Hepatocyte (in vitro differentiated cells): ENCODE measurements at regions not wholly inside any gene's neighbourhood (a gene's known extent, or its start where the extent isn't known, plus 50 kb on each side); places are given as distances from the start of the nearest gene placed in this dataset.

Experiments used
- EZH2 ChIP-seq: fragments of 200-600 bp; sonication (generic); IDR thresholded peaks from 2 replicates; pipeline ENCODE4 v1.6.1; 2016; ENCODE audit warnings: antibody characterized with exemption, mild to moderate bottlenecking, borderline replicate concordance
- EZH2phosphoT487 ChIP-seq: fragments of 200-600 bp; sonication (generic); IDR thresholded peaks from one replicate; pipeline ENCODE4 v1.6.1; 2018; ENCODE audit warnings: antibody characterized with exemption, mild to moderate bottlenecking, low read depth, moderate library complexity; ENCODE audit not compliant: unreplicated experiment, severe bottlenecking
- TF ChIP-seq, protein P1 (sequence below): fragments of 200-600 bp; sonication (generic); IDR thresholded peaks from 2 replicates; pipeline ENCODE4 v1.5.1; 2016; ENCODE audit warnings: antibody characterized with exemption, mild to moderate bottlenecking; ENCODE audit not compliant: poor library complexity

DNA sequence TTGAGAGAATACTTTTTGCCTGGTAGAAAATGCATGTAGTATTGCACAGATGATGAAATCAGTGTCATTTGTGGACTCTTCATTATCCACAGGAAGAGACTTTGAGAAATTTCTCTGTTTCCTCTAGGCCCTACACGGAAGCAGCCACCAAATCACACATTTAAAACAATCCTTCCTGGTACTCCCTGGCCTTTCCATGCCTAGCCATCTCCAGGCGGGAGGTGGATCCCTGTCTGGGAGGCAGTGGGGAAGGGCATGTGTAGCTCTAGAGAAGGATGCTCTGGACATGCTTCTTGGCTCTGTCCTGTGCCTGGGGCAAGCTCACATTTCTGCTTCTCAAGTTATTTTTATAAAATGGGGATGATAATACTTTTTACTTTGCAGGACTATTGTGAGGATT, 114.1 kb downstream of the ADAMTS15 start:
- TF ChIP-seq, protein P1, sequence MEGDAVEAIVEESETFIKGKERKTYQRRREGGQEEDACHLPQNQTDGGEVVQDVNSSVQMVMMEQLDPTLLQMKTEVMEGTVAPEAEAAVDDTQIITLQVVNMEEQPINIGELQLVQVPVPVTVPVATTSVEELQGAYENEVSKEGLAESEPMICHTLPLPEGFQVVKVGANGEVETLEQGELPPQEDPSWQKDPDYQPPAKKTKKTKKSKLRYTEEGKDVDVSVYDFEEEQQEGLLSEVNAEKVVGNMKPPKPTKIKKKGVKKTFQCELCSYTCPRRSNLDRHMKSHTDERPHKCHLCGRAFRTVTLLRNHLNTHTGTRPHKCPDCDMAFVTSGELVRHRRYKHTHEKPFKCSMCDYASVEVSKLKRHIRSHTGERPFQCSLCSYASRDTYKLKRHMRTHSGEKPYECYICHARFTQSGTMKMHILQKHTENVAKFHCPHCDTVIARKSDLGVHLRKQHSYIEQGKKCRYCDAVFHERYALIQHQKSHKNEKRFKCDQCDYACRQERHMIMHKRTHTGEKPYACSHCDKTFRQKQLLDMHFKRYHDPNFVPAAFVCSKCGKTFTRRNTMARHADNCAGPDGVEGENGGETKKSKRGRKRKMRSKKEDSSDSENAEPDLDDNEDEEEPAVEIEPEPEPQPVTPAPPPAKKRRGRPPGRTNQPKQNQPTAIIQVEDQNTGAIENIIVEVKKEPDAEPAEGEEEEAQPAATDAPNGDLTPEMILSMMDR = no peak
- TF ChIP-seq EZH2 (no peak), EZH2phosphoT487 (no peak)
